CD4-positive, alpha-beta memory T cell (primary cell): ENCODE measurements at regions not wholly inside any gene's neighbourhood (a gene's known extent, or its start where the extent isn't known, plus 50 kb on each side); places are given as distances from the start of the nearest gene placed in this dataset.

Source experiments
- CTCF ChIA-PET: fragments of 350-600 bp; sonication (Branson Sonifier 250); formaldehyde crosslinking; loops from one replicate; lab custom pipeline; 2021; ENCODE audit warnings: inconsistent platforms; ENCODE audit not compliant: partially characterized antibody; lab: Charles Lee
- POLR2A ChIA-PET: fragments of 350-600 bp; sonication (Branson Sonifier 250); formaldehyde crosslinking; loops from one replicate; lab custom pipeline; 2021; ENCODE audit not compliant: partially characterized antibody; lab: Charles Lee
- DNase-seq, 5 donors: peaks; one replicate each; pipeline versions ENCODE4 v3.0.0 to v3.0.0-alpha.2; 2020 to 2022; ENCODE audit warnings: mixed read lengths in 1 of 5
- H3K27ac ChIP-seq: one replicate; pipeline ENCODE4 v1.7.0; 2013; ENCODE audit warnings: low read depth, low read length
- H3K27me3 ChIP-seq: 2 replicates; pipeline ENCODE4 v1.7.0; 2013; ENCODE audit warnings: mild to moderate bottlenecking, low read length, moderate library complexity; ENCODE audit not compliant: insufficient read depth
- H3K36me3 ChIP-seq: 2 replicates; pipeline ENCODE4 v1.7.0; 2013; ENCODE audit warnings: mild to moderate bottlenecking, low read length, moderate library complexity; ENCODE audit not compliant: insufficient read depth
- H3K4me1 ChIP-seq: 2 replicates; pipeline ENCODE4 v1.7.0; 2013; ENCODE audit warnings: mild to moderate bottlenecking, low read length, moderate library complexity; ENCODE audit not compliant: insufficient read depth
- H3K4me3 ChIP-seq, 2 donors: one replicate each; pipeline ENCODE4 v1.7.0; 2013; ENCODE audit warnings: low read length in 2 of 2, mild to moderate bottlenecking in 1 of 2
- H3K9me3 ChIP-seq, 2 donors: one replicate each; pipeline ENCODE4 v1.7.0; 2013; ENCODE audit warnings: low read length in 2 of 2, control low read depth in 1 of 2; ENCODE audit not compliant: control insufficient read depth in 1 of 2
- H3K27ac Mint-ChIP-seq, 7 donors: one replicate each; pipeline ENCODE4 v1.8.0; 2020 to 2021; ENCODE audit warnings: mixed read lengths in 7 of 7, mild to moderate bottlenecking in 6 of 7, inconsistent platforms in 3 of 7, moderate library complexity in 3 of 7
- H3K27me3 Mint-ChIP-seq, 2 donors: one replicate each; pipeline ENCODE4 v1.8.0; 2020 to 2021; ENCODE audit warnings: mixed read lengths in 2 of 2
- H3K36me3 Mint-ChIP-seq, 2 donors: one replicate each; pipeline ENCODE4 v1.8.0; 2020 to 2021; ENCODE audit warnings: mixed read lengths in 2 of 2, inconsistent platforms in 1 of 2, mild to moderate bottlenecking in 1 of 2
- H3K4me1 Mint-ChIP-seq, 4 donors: one replicate each; pipeline ENCODE4 v1.8.0; 2020 to 2021; ENCODE audit warnings: mixed read lengths in 4 of 4, mild to moderate bottlenecking in 1 of 4
- H3K4me3 Mint-ChIP-seq, 8 donors: one replicate each; pipeline ENCODE4 v1.8.0; 2020 to 2021; ENCODE audit warnings: mixed read lengths in 8 of 8, mild to moderate bottlenecking in 7 of 8, moderate library complexity in 6 of 8, inconsistent platforms in 3 of 8
- H3K9me3 Mint-ChIP-seq, 8 donors: one replicate each; pipeline ENCODE4 v1.8.0; 2020 to 2021; ENCODE audit warnings: mixed read lengths in 8 of 8, mild to moderate bottlenecking in 5 of 8, inconsistent platforms in 3 of 8, moderate library complexity in 1 of 8
- intact Hi-C: fragments of 100-400 bp; cut with micrococcal nuclease; formaldehyde crosslinking; loops from one replicate; pipeline ENCODE4 v1.15.1; 2023

DNA sequence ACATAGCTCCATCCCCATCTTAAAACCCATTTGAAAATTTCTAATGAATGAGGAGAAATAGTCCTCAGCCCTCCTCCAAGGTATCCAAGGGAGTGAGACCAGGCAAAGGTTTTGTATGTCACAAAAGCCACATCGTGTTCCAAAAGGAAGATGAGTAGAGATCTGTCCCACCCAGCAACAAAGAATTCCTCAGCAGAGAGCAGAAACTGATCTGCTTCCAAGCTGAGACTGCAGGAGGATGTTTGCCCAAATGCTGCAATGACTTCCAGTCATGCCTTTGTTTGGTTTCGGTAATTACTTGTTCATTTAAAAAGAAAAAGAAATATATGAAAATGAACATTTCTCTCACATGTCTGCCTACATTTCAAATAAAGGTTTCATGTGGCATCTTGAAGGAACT is 186.9 kb downstream of the SETD4 start:
- Histone ChIP-seq H3K27ac (no peak overlapping the region), H3K36me3 (no peaks in the 10 kb centered on the region), H3K27me3 (no peaks in the 10 kb centered on the region), H3K9me3 (no peaks in the 10 kb centered on the region), H3K4me3 (no peak overlapping the region), H3K4me1 (no peaks in the 10 kb centered on the region)
- no peaks in the 10 kb centered on the region for H3K36me3 Mint-ChIP-seq
- ChIA-PET CTCF (no interaction called here), POLR2A (no interaction called here)
- DNase-seq, result no peak
- intact Hi-C loops, result no loop called here
- H3K4me3 Mint-ChIP-seq, result no peak overlapping the region
- no peaks in the 10 kb centered on the region for H3K4me1 Mint-ChIP-seq
- no peak overlapping the region for H3K27ac Mint-ChIP-seq
- H3K27me3 Mint-ChIP-seq, result peaks cover 21 to 32% of the 10 kb centered on the region in 2 donors
- H3K9me3 Mint-ChIP-seq, result peaks cover 0 to 13% (median 3%) of the 10 kb centered on the region in 8 donors

- Histone ChIP-seq H3K27me3 (no peaks in the 10 kb centered on the region), H3K4me3 (no peak overlapping the region), H3K27ac (no peak overlapping the region), H3K4me1 (no peaks in the 10 kb centered on the region), H3K36me3 (no peaks in the 10 kb centered on the region), H3K9me3 (no peaks in the 10 kb centered on the region)
- H3K36me3 Mint-ChIP-seq, result no peaks in the 10 kb centered on the region
- no peak overlapping the region for H3K4me3 Mint-ChIP-seq
- ChIA-PET CTCF (no interaction called here), POLR2A (no interaction called here)
- H3K27ac Mint-ChIP-seq, result no peak overlapping the region
- no peak for DNase-seq
- H3K4me1 Mint-ChIP-seq, result no peaks in the 10 kb centered on the region
- intact Hi-C loops, result no loop called here
- H3K27me3 Mint-ChIP-seq, result peaks cover 24 to 28% of the 10 kb centered on the region in 2 donors
- peaks cover 0 to 16% (median 5%) of the 10 kb centered on the region in 8 donors for H3K9me3 Mint-ChIP-seq
Measured at GRCh38 chr21:35871906-35872305, 188.4 kb downstream of the SETD4 start.

DNA sequence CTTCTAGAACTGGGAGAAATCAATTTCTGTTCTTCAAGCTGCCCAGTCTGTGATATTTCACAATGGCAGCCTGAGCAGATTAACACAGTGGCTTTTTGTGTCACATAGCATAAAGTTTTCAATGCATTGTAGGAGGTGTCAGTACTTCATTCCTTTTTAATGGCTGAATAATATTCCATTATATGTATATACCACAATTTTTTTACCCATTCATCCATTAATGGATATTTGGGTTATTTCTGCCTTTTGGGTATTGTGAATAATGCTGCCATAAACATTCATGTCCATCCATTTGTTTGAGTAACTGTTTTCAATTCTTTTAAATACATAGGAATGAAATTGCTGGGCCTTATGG is 191.5 kb downstream of the SETD4 start:
- CTCF ChIA-PET, result no interaction called here
- Histone ChIP-seq H3K4me1 (no peaks in the 10 kb centered on the region), H3K27ac (no peak overlapping the region), H3K36me3 (no peaks in the 10 kb centered on the region), H3K27me3 (no peaks in the 10 kb centered on the region), H3K9me3 (no peaks in the 10 kb centered on the region), H3K4me3 (no peak overlapping the region)
- H3K4me3 Mint-ChIP-seq, result no peak overlapping the region
- H3K9me3 Mint-ChIP-seq, result peaks cover 0 to 13% (median 5%) of the 10 kb centered on the region in 8 donors
- DNase-seq, result no peak
- intact Hi-C loops, result no loop called here
- H3K36me3 Mint-ChIP-seq, result no peaks in the 10 kb centered on the region
- no peaks in the 10 kb centered on the region for H3K4me1 Mint-ChIP-seq
- no peak overlapping the region for H3K27ac Mint-ChIP-seq
- POLR2A ChIA-PET, result no interaction called here
- H3K27me3 Mint-ChIP-seq, result peaks cover 15 to 22% of the 10 kb centered on the region in 2 donors

DNA sequence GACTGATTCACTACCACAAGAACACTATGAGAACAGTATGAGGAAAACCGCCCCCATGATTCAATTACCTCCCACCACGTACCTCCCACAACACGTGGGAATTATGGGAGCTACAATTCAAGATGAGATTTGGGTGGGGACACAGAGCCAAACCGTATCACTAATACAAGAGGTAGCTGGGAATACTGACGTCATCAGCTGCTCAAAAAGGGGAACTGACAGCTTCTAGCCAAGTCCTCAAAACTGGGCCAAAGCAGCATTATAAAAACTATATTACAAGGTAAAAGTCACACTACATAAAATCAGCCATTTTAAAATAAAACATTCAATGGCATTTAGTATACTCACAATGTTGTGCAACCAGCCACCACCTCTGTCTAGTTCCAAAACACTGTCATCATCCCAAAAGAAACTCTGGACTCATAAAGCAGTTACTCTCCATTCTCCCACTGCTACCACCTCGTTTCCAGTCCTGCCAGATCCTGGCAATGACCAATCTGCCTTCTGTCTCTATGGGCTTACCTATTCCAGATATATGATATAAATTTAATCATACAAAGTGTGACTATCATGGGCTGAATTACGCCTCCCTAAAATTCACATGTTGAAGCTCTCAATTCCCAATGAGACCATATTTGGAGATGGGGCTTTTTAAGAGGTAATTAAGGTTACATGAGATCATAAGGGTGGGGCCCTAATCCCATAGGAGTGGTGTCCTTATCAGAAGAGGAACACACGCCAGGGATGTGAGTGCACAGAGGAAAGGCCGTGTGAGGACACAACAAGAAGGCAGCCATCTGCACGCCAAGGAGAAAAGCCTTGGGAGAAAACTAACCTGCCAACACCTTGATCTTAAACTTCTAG is 192.1 kb downstream of the SETD4 start:
- H3K36me3 Mint-ChIP-seq, result no peaks in the 10 kb centered on the region
- no peaks in the 10 kb centered on the region for H3K9me3 ChIP-seq
- ChIA-PET POLR2A (no interaction called here), CTCF (no interaction called here)
- no peak overlapping the region for H3K27ac ChIP-seq
- DNase-seq, result no peak
- H3K4me1 Mint-ChIP-seq, result no peaks in the 10 kb centered on the region
- H3K9me3 Mint-ChIP-seq, result peaks cover 0 to 13% (median 5%) of the 10 kb centered on the region in 8 donors
- H3K27me3 ChIP-seq, result no peaks in the 10 kb centered on the region
- H3K27me3 Mint-ChIP-seq, result peaks cover 15 to 22% of the 10 kb centered on the region in 2 donors
- no peak overlapping the region for H3K27ac Mint-ChIP-seq
- H3K36me3 ChIP-seq, result no peaks in the 10 kb centered on the region
- intact Hi-C loops, result no loop called here
- no peaks in the 10 kb centered on the region for H3K4me1 ChIP-seq
- H3K4me3 ChIP-seq, result no peak overlapping the region
- no peak overlapping the region for H3K4me3 Mint-ChIP-seq

DNA sequence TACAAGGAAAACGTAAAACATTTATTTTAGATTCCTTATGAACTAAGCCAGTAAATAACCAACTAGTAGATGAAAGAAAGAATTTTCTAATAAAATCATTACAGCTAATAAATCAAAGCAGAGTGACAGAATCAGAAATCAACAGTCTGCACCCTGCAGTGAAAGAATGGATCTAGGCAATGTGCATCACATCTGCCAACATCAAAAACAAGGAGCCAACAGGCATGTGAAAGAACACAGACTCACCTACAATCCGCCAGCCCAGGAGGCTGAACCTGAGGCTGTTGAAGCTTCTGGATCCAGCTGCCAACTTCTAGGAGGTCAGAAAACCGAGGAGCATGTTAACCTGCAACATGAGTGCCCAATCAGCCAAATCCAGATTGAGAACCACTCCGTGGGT is 196.3 kb downstream of the SETD4 start:
- no peak overlapping the region for H3K4me3 ChIP-seq
- ChIA-PET CTCF (interaction anchor here (0.7 kb wide), 1 partner anchor 1099 kb away, joined by 3 read pairs; no protein-coding TSS in a partner anchor), POLR2A (no interaction called here)
- H3K36me3 ChIP-seq, result no peaks in the 10 kb centered on the region
- peaks cover 0 to 12% (median 5%) of the 10 kb centered on the region in 8 donors for H3K9me3 Mint-ChIP-seq
- no peak overlapping the region for H3K27ac ChIP-seq
- H3K9me3 ChIP-seq, result no peaks in the 10 kb centered on the region
- no peaks in the 10 kb centered on the region for H3K27me3 ChIP-seq
- intact Hi-C loops, result no loop called here
- H3K36me3 Mint-ChIP-seq, result no peaks in the 10 kb centered on the region
- H3K27me3 Mint-ChIP-seq, result peaks cover 4 to 10% of the 10 kb centered on the region in 2 donors
- H3K4me1 Mint-ChIP-seq, result no peaks in the 10 kb centered on the region
- DNase-seq, result no peak
- H3K27ac Mint-ChIP-seq, result no peak overlapping the region
- H3K4me3 Mint-ChIP-seq, result no peak overlapping the region
- H3K4me1 ChIP-seq, result no peaks in the 10 kb centered on the region

DNA sequence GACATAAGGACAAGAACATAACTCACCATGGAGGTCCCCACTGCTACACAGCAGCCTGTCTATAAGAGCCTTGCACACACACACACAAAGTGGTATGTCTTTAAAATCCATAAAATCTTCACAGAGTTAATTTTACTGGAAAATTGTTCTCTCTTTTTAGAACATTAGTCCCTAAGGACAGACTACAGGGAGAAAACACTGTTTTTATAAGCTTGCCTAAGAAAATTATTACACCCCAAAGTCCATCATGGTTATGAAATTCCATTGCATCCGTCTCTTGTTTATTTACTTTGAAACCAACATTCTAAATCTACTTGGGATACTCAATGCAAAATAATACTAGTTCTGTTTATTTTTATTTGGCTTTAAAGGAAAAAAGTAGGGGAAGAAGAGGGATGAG is 197.4 kb downstream of the SETD4 start:
- no peaks in the 10 kb centered on the region for H3K4me1 ChIP-seq
- ChIA-PET POLR2A (no interaction called here), CTCF (no interaction called here)
- no peak overlapping the region for H3K27ac ChIP-seq
- no peak for DNase-seq
- H3K36me3 Mint-ChIP-seq, result no peaks in the 10 kb centered on the region
- H3K4me3 Mint-ChIP-seq, result no peak overlapping the region
- H3K4me1 Mint-ChIP-seq, result no peaks in the 10 kb centered on the region
- H3K36me3 ChIP-seq, result no peaks in the 10 kb centered on the region
- H3K9me3 ChIP-seq, result no peaks in the 10 kb centered on the region
- intact Hi-C loops, result no loop called here
- peaks cover 0 to 9% (median 0%) of the 10 kb centered on the region in 8 donors for H3K9me3 Mint-ChIP-seq
- H3K27me3 Mint-ChIP-seq, result peaks cover 10 to 15% of the 10 kb centered on the region in 2 donors
- H3K4me3 ChIP-seq, result no peak overlapping the region
- no peak overlapping the region for H3K27ac Mint-ChIP-seq
- no peaks in the 10 kb centered on the region for H3K27me3 ChIP-seq

GRCh38 chr21:35861661-35862060 is 198.7 kb downstream of the SETD4 start:
- Histone ChIP-seq H3K27ac (no peak overlapping the region), H3K4me3 (no peak overlapping the region), H3K9me3 (no peaks in the 10 kb centered on the region), H3K36me3 (no peaks in the 10 kb centered on the region), H3K4me1 (no peaks in the 10 kb centered on the region), H3K27me3 (no peaks in the 10 kb centered on the region)
- H3K36me3 Mint-ChIP-seq, result no peaks in the 10 kb centered on the region
- H3K27ac Mint-ChIP-seq, result no peak overlapping the region
- POLR2A ChIA-PET, result no interaction called here
- intact Hi-C loops, result no loop called here
- peaks cover 9 to 16% of the 10 kb centered on the region in 2 donors for H3K27me3 Mint-ChIP-seq
- no peak overlapping the region for H3K4me3 Mint-ChIP-seq
- H3K9me3 Mint-ChIP-seq, result peaks cover 0 to 2% (median 0%) of the 10 kb centered on the region in 8 donors
- CTCF ChIA-PET, result no interaction called here
- DNase-seq, result no peak
- no peaks in the 10 kb centered on the region for H3K4me1 Mint-ChIP-seq
